Stomach (tissue), 4 donors: ENCODE measurements at regions not wholly inside any gene's neighbourhood (a gene's known extent, or its start where the extent isn't known, plus 50 kb on each side); places are given as distances from the start of the nearest gene placed in this dataset.

Source experiments
- CTCF ChIP-seq, 7 experiments: fragments of 450-650 bp in 4 of 7; fragments of 200-600 bp in 3 of 7; sonication (generic) in 3 of 7; IDR thresholded peaks; one replicate each; pipeline ENCODE4 v1.5.1; 2016 to 2019; ENCODE audit warnings: antibody characterized with exemption in 7 of 7, control low read depth in 2 of 7, mild to moderate bottlenecking in 1 of 7
- POLR2A ChIP-seq, 4 donors: fragments of 450-650 bp; IDR thresholded peaks; one replicate each; pipeline ENCODE4 v1.6.1; 2016; ENCODE audit warnings: antibody characterized with exemption in 4 of 4, control low read depth in 2 of 4, mild to moderate bottlenecking in 1 of 4, moderate library complexity in 1 of 4
- POLR2AphosphoS5 ChIP-seq, 3 donors: sonication (generic); formaldehyde crosslinking; IDR thresholded peaks; one replicate each; pipeline ENCODE4 v1.6.1; 2016; ENCODE audit warnings: antibody characterized with exemption in 3 of 3

GRCh38 chr5:162842727-162843126, 594.7 kb upstream of the CCNG1 start:
- TF ChIP-seq CTCF (IDR thresholded peaks at IDR 0.05) (no peak), POLR2A (IDR thresholded peaks at IDR 0.05) (no peak), POLR2AphosphoS5 (IDR thresholded peaks at IDR 0.05) (no peak)
